DND-41 (cell line): ENCODE measurements at regions not wholly inside any gene's neighbourhood (a gene's known extent, or its start where the extent isn't known, plus 50 kb on each side); places are given as distances from the start of the nearest gene placed in this dataset.

Source experiments
- EZH2 ChIP-seq: IDR thresholded peaks from 3 replicates; pipeline ENCODE4 v1.6.1; 2012; ENCODE audit warnings: borderline replicate concordance, low read depth, mild to moderate bottlenecking, moderate library complexity, low read length, inconsistent platforms; ENCODE audit not compliant: severe bottlenecking
- TF ChIP-seq, protein P1 (sequence below): IDR thresholded peaks from 2 replicates; pipeline ENCODE4 v1.5.1; 2012; ENCODE audit warnings: borderline replicate concordance, low read length, moderate library complexity, mild to moderate bottlenecking; ENCODE audit not compliant: poor library complexity, severe bottlenecking; ENCODE audit errors: extremely low read depth

DNA sequence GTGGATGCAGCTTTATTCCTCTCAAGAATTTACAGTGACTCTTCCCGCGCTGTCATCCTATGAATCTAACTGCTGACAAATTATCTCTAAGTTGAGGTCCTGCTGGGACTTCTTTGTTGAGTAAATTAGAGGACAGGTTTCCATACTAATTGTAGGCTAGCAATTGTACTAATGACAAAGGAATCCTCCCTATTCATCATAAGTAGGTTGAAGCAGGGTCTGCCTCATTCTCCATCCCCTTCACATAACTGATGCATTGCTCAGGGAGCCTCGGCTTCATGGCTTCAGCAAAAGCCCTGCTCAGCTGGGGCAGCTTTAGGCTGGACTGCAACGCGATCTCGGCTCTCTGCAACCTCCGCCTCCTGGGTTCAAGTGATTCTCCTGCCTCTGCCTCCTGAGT lies 83.1 kb upstream of the IRX6 start:
- no peak for TF ChIP-seq EZH2
- TF ChIP-seq, protein P1, sequence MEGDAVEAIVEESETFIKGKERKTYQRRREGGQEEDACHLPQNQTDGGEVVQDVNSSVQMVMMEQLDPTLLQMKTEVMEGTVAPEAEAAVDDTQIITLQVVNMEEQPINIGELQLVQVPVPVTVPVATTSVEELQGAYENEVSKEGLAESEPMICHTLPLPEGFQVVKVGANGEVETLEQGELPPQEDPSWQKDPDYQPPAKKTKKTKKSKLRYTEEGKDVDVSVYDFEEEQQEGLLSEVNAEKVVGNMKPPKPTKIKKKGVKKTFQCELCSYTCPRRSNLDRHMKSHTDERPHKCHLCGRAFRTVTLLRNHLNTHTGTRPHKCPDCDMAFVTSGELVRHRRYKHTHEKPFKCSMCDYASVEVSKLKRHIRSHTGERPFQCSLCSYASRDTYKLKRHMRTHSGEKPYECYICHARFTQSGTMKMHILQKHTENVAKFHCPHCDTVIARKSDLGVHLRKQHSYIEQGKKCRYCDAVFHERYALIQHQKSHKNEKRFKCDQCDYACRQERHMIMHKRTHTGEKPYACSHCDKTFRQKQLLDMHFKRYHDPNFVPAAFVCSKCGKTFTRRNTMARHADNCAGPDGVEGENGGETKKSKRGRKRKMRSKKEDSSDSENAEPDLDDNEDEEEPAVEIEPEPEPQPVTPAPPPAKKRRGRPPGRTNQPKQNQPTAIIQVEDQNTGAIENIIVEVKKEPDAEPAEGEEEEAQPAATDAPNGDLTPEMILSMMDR, result no peak
